ENCODE measurements at regions not wholly inside any gene's neighbourhood (a gene's known extent, or its start where the extent isn't known, plus 50 kb on each side); places are given as distances from the start of the nearest gene placed in this dataset.

DNA sequence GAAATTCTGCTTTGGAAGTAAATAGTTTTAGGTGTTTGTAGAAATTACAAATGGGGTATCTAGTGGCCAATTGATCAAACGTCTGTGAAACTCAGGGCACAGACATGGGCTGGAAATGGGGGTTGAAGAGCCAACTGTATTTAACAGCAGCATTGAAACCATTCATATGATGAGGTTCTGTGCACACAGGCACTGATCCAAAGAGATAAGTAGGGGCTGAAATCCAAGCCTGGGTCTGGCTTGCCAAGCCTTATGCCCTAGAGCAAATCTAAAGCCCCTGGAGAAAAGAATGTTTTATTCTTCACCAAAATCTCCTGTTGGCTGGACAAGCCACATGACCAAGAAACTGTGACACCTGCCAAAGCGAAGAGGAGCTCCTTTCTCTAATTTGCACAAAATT, 67.6 kb upstream of the ST6GALNAC5 start (continued):
- TF ChIP-seq, protein P1, sequence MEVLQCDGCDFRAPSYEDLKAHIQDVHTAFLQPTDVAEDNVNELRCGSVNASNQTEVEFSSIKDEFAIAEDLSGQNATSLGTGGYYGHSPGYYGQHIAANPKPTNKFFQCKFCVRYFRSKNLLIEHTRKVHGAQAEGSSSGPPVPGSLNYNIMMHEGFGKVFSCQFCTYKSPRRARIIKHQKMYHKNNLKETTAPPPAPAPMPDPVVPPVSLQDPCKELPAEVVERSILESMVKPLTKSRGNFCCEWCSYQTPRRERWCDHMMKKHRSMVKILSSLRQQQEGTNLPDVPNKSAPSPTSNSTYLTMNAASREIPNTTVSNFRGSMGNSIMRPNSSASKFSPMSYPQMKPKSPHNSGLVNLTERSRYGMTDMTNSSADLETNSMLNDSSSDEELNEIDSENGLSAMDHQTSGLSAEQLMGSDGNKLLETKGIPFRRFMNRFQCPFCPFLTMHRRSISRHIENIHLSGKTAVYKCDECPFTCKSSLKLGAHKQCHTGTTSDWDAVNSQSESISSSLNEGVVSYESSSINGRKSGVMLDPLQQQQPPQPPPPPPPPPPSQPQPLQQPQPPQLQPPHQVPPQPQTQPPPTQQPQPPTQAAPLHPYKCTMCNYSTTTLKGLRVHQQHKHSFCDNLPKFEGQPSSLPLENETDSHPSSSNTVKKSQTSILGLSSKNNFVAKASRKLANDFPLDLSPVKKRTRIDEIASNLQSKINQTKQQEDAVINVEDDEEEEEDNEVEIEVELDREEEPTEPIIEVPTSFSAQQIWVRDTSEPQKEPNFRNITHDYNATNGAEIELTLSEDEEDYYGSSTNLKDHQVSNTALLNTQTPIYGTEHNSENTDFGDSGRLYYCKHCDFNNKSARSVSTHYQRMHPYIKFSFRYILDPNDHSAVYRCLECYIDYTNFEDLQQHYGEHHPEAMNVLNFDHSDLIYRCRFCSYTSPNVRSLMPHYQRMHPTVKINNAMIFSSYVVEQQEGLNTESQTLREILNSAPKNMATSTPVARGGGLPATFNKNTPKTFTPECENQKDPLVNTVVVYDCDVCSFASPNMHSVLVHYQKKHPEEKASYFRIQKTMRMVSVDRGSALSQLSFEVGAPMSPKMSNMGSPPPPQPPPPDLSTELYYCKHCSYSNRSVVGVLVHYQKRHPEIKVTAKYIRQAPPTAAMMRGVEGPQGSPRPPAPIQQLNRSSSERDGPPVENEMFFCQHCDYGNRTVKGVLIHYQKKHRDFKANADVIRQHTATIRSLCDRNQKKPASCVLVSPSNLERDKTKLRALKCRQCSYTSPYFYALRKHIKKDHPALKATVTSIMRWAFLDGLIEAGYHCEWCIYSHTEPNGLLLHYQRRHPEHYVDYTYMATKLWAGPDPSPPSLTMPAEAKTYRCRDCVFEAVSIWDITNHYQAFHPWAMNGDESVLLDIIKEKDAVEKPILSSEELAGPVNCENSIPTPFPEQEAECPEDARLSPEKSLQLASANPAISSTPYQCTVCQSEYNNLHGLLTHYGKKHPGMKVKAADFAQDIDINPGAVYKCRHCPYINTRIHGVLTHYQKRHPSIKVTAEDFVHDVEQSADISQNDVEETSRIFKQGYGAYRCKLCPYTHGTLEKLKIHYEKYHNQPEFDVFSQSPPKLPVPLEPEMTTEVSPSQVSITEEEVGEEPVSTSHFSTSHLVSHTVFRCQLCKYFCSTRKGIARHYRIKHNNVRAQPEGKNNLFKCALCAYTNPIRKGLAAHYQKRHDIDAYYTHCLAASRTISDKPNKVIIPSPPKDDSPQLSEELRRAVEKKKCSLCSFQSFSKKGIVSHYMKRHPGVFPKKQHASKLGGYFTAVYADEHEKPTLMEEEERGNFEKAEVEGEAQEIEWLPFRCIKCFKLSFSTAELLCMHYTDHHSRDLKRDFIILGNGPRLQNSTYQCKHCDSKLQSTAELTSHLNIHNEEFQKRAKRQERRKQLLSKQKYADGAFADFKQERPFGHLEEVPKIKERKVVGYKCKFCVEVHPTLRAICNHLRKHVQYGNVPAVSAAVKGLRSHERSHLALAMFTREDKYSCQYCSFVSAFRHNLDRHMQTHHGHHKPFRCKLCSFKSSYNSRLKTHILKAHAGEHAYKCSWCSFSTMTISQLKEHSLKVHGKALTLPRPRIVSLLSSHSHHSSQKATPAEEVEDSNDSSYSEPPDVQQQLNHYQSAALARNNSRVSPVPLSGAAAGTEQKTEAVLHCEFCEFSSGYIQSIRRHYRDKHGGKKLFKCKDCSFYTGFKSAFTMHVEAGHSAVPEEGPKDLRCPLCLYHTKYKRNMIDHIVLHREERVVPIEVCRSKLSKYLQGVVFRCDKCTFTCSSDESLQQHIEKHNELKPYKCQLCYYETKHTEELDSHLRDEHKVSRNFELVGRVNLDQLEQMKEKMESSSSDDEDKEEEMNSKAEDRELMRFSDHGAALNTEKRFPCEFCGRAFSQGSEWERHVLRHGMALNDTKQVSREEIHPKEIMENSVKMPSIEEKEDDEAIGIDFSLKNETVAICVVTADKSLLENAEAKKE (CRISPR knock-in tag; IDR thresholded peaks at IDR 0.05), result no peak
- TF ChIP-seq, protein P2, sequence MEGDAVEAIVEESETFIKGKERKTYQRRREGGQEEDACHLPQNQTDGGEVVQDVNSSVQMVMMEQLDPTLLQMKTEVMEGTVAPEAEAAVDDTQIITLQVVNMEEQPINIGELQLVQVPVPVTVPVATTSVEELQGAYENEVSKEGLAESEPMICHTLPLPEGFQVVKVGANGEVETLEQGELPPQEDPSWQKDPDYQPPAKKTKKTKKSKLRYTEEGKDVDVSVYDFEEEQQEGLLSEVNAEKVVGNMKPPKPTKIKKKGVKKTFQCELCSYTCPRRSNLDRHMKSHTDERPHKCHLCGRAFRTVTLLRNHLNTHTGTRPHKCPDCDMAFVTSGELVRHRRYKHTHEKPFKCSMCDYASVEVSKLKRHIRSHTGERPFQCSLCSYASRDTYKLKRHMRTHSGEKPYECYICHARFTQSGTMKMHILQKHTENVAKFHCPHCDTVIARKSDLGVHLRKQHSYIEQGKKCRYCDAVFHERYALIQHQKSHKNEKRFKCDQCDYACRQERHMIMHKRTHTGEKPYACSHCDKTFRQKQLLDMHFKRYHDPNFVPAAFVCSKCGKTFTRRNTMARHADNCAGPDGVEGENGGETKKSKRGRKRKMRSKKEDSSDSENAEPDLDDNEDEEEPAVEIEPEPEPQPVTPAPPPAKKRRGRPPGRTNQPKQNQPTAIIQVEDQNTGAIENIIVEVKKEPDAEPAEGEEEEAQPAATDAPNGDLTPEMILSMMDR (conservative IDR thresholded peaks at IDR 0.05; ENCODE audit: low read depth in 2 of 2), result no peak
- TF ChIP-seq CREB1 (CRISPR knock-in tag; IDR thresholded peaks at IDR 0.05; ENCODE audit: low read depth), result no peak
- TF ChIP-seq EZH2phosphoT487 (IDR thresholded peaks at IDR 0.05; ENCODE audit: unreplicated experiment), result no peak
- TF ChIP-seq, protein P3, sequence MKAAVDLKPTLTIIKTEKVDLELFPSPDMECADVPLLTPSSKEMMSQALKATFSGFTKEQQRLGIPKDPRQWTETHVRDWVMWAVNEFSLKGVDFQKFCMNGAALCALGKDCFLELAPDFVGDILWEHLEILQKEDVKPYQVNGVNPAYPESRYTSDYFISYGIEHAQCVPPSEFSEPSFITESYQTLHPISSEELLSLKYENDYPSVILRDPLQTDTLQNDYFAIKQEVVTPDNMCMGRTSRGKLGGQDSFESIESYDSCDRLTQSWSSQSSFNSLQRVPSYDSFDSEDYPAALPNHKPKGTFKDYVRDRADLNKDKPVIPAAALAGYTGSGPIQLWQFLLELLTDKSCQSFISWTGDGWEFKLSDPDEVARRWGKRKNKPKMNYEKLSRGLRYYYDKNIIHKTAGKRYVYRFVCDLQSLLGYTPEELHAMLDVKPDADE (IDR thresholded peaks at IDR 0.05), result no peak
- TF ChIP-seq STAT1 (IDR thresholded peaks at IDR 0.05; ENCODE audit: unreplicated experiment), result no peak
- TF ChIP-seq, protein P4, sequence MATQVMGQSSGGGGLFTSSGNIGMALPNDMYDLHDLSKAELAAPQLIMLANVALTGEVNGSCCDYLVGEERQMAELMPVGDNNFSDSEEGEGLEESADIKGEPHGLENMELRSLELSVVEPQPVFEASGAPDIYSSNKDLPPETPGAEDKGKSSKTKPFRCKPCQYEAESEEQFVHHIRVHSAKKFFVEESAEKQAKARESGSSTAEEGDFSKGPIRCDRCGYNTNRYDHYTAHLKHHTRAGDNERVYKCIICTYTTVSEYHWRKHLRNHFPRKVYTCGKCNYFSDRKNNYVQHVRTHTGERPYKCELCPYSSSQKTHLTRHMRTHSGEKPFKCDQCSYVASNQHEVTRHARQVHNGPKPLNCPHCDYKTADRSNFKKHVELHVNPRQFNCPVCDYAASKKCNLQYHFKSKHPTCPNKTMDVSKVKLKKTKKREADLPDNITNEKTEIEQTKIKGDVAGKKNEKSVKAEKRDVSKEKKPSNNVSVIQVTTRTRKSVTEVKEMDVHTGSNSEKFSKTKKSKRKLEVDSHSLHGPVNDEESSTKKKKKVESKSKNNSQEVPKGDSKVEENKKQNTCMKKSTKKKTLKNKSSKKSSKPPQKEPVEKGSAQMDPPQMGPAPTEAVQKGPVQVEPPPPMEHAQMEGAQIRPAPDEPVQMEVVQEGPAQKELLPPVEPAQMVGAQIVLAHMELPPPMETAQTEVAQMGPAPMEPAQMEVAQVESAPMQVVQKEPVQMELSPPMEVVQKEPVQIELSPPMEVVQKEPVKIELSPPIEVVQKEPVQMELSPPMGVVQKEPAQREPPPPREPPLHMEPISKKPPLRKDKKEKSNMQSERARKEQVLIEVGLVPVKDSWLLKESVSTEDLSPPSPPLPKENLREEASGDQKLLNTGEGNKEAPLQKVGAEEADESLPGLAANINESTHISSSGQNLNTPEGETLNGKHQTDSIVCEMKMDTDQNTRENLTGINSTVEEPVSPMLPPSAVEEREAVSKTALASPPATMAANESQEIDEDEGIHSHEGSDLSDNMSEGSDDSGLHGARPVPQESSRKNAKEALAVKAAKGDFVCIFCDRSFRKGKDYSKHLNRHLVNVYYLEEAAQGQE (IDR thresholded peaks at IDR 0.05; ENCODE audit: unreplicated experiment), result no peak
- TF ChIP-seq POLR2AphosphoS5 (IDR thresholded peaks at IDR 0.05; ENCODE audit: low read depth), result no peak
- TF ChIP-seq EZH2 (IDR thresholded peaks at IDR 0.05; ENCODE audit: low read depth, unreplicated experiment), result no peak
